WTC11 (cell line): ENCODE measurements at regions not wholly inside any gene's neighbourhood (a gene's known extent, or its start where the extent isn't known, plus 50 kb on each side); places are given as distances from the start of the nearest gene placed in this dataset.

ENCODE experiments used
- ATAC-seq: fragments of 200-7000 bp; cut with Tn5 transposase; 2 replicates; pipeline ENCODE4 v1.10.0; 2021; ENCODE audit warnings: mild to moderate bottlenecking, moderate library complexity
- CTCF ChIA-PET: fragments of 300-600 bp; sonication (Branson Sonifier 250); formaldehyde crosslinking; loops from one replicate; lab custom pipeline; 2021; ENCODE audit warnings: antibody characterized with exemption; lab: Charles Lee
- POLR2A ChIA-PET: fragments of 350-600 bp; sonication (Branson Sonifier 250); formaldehyde crosslinking; loops from one replicate; lab custom pipeline; 2021; ENCODE audit warnings: antibody characterized with exemption; lab: Charles Lee
- DNase-seq: peaks from one replicate; pipeline ENCODE4 v3.0.0; 2021; ENCODE audit warnings: low spot score
- H3K27ac Mint-ChIP-seq: 2 replicates; pipeline ENCODE4 v1.8.0; 2021; ENCODE audit warnings: mixed read lengths
- H3K27me3 Mint-ChIP-seq: 2 replicates; pipeline ENCODE4 v1.8.0; 2021; ENCODE audit warnings: low read depth, mild to moderate bottlenecking, moderate library complexity, mixed read lengths
- H3K36me3 Mint-ChIP-seq: 2 replicates; pipeline ENCODE4 v1.8.0; 2021; ENCODE audit warnings: mixed read lengths
- H3K4me1 Mint-ChIP-seq: 2 replicates; pipeline ENCODE4 v1.8.0; 2022; ENCODE audit warnings: mixed read lengths
- H3K4me3 Mint-ChIP-seq: 2 replicates; pipeline ENCODE4 v1.8.0; 2021; ENCODE audit warnings: mild to moderate bottlenecking, moderate library complexity, mixed read lengths
- H3K9me3 Mint-ChIP-seq: 2 replicates; pipeline ENCODE4 v1.8.0; 2021; ENCODE audit warnings: mixed read lengths
- ATF1 ChIP-seq: sonication (generic); formaldehyde crosslinking; IDR thresholded peaks from 2 replicates; pipeline ENCODE4 v1.8.1; 2023; ENCODE audit warnings: mild to moderate bottlenecking, moderate library complexity, missing genetic modification reagents
- ATF3 ChIP-seq: sonication (generic); formaldehyde crosslinking; conservative IDR thresholded peaks from 2 replicates; pipeline ENCODE4 v1.8.1; 2022; ENCODE audit warnings: mild to moderate bottlenecking, missing genetic modification reagents
- ATF6 ChIP-seq: sonication (generic); formaldehyde crosslinking; IDR thresholded peaks from 2 replicates; pipeline ENCODE4 v1.8.1; 2023; ENCODE audit warnings: mild to moderate bottlenecking, missing genetic modification reagents
- CREM ChIP-seq: sonication (generic); formaldehyde crosslinking; IDR thresholded peaks from 2 replicates; pipeline ENCODE4 v1.8.1; 2022; ENCODE audit warnings: mild to moderate bottlenecking, missing genetic modification reagents, moderate library complexity
- FOXP4 ChIP-seq: sonication (generic); formaldehyde crosslinking; IDR thresholded peaks from 2 replicates; pipeline ENCODE4 v1.8.0; 2022; ENCODE audit warnings: mild to moderate bottlenecking, missing genetic modification reagents
- GABPB1 ChIP-seq: sonication (generic); formaldehyde crosslinking; IDR thresholded peaks from 2 replicates; pipeline ENCODE4 v1.8.1; 2023; ENCODE audit warnings: mild to moderate bottlenecking, missing genetic modification reagents
- HMGXB4 ChIP-seq: sonication (generic); formaldehyde crosslinking; IDR thresholded peaks from 2 replicates; pipeline ENCODE4 v1.8.1; 2023; ENCODE audit warnings: mild to moderate bottlenecking, moderate library complexity, missing genetic modification reagents
- IRF2 ChIP-seq: sonication (generic); formaldehyde crosslinking; IDR thresholded peaks from 2 replicates; pipeline ENCODE4 v1.8.0; 2022; ENCODE audit warnings: low read depth, missing genetic modification reagents, borderline replicate concordance
- JUN ChIP-seq: sonication (generic); formaldehyde crosslinking; IDR thresholded peaks from 2 replicates; pipeline ENCODE4 v1.8.0; 2023; ENCODE audit warnings: mild to moderate bottlenecking, missing genetic modification reagents
- NR2C2 ChIP-seq: sonication (generic); formaldehyde crosslinking; IDR thresholded peaks from 2 replicates; pipeline ENCODE4 v1.8.0; 2022; ENCODE audit warnings: mild to moderate bottlenecking, missing genetic modification reagents
- PRRX2 ChIP-seq: fragments of 250-450 bp; sonication (Bioruptor Pico); IDR thresholded peaks from 2 replicates; pipeline ENCODE4 v1.8.0; 2021; ENCODE audit warnings: mild to moderate bottlenecking
- SOX15 ChIP-seq: fragments of 250-450 bp; sonication (Bioruptor Pico); IDR thresholded peaks from 2 replicates; pipeline ENCODE4 v1.9.0; 2021; ENCODE audit warnings: mild to moderate bottlenecking
- STAT6 ChIP-seq: sonication (generic); formaldehyde crosslinking; conservative IDR thresholded peaks from 2 replicates; pipeline ENCODE4 v1.8.1; 2023; ENCODE audit warnings: mild to moderate bottlenecking, low read depth, missing genetic modification reagents, moderate library complexity
- TEAD4 ChIP-seq: sonication (generic); formaldehyde crosslinking; IDR thresholded peaks from 2 replicates; pipeline ENCODE4 v1.8.0; 2022; ENCODE audit warnings: mild to moderate bottlenecking, missing genetic modification reagents
- USF2 ChIP-seq: sonication (generic); formaldehyde crosslinking; IDR thresholded peaks from 2 replicates; pipeline ENCODE4 v1.8.1; 2023; ENCODE audit warnings: mild to moderate bottlenecking, missing genetic modification reagents, moderate library complexity
- ZBTB21 ChIP-seq: sonication (generic); formaldehyde crosslinking; IDR thresholded peaks from 2 replicates; pipeline ENCODE4 v1.8.1; 2023; ENCODE audit warnings: mild to moderate bottlenecking, missing genetic modification reagents, borderline replicate concordance
- ZNF317 ChIP-seq: sonication (generic); formaldehyde crosslinking; IDR thresholded peaks from 2 replicates; pipeline ENCODE4 v1.8.1; 2023; ENCODE audit warnings: low read depth, mild to moderate bottlenecking, moderate library complexity, missing genetic modification reagents, borderline replicate concordance
- ZNF671 ChIP-seq: fragments of 250-450 bp; sonication (Bioruptor Pico); IDR thresholded peaks from 2 replicates; pipeline ENCODE4 v1.8.0; 2021; ENCODE audit warnings: mild to moderate bottlenecking

- TF ChIP-seq JUN (CRISPR knock-in tag): no peak
- TF ChIP-seq ZBTB21: no peak
- no peak for TF ChIP-seq IRF2 (CRISPR knock-in tag)
- no peak for TF ChIP-seq PRRX2 (CRISPR knock-in tag)
- no peak for TF ChIP-seq HMGXB4 (CRISPR knock-in tag)
- TF ChIP-seq ATF6 (CRISPR knock-in tag): no peak
These were observed 66.8 kb upstream of the NRP1 start (continued) for GRCh38 chr10:33401300-33401699.

GRCh38 chr10:33398796-33399195 is 64.3 kb upstream of the NRP1 start:
- TF ChIP-seq CREM (CRISPR knock-in tag): no peak
- no peak for TF ChIP-seq ATF1 (CRISPR knock-in tag)
- no peak for TF ChIP-seq USF2 (CRISPR knock-in tag)
- TF ChIP-seq ATF3 (CRISPR knock-in tag): no peak
- no peak for TF ChIP-seq NR2C2 (CRISPR knock-in tag)
- no peak for TF ChIP-seq FOXP4
- TF ChIP-seq TEAD4 (CRISPR knock-in tag): no peak
- no peak for TF ChIP-seq ZNF671 (CRISPR knock-in tag)
- no peak for TF ChIP-seq STAT6
- no peak for TF ChIP-seq GABPB1
- TF ChIP-seq SOX15: no peak
- no peak for TF ChIP-seq ZNF317 (CRISPR knock-in tag)

More at GRCh38 chr10:33398796-33399195, 64.3 kb upstream of the NRP1 start:
- ChIA-PET POLR2A (no interaction called here), CTCF (no interaction called here)
- Mint-ChIP-seq H3K27me3 (no peaks in the 10 kb centered on the region), H3K27ac (no peak overlapping the region), H3K4me1 (no peaks in the 10 kb centered on the region), H3K9me3 (peaks cover 26% of the 10 kb centered on the region), H3K4me3 (no peak overlapping the region), H3K36me3 (peaks cover 12% of the 10 kb centered on the region; the same call in 1 of the 2 replicates)
- DNase-seq (no peak), ATAC-seq (no peak)
